HepG2 (cell line): ENCODE measurements at regions not wholly inside any gene's neighbourhood (a gene's known extent, or its start where the extent isn't known, plus 50 kb on each side); places are given as distances from the start of the nearest gene placed in this dataset.

Experiments used
- ATAC-seq: fragments of 200-7000 bp; cut with Tn5 transposase; 3 replicates; pipeline ENCODE4 v1.9.1; 2020; ENCODE audit warnings: mild to moderate bottlenecking, moderate library complexity
- BruUV-seq: library from RNA; stranded (reverse); fragments of 400-500 nt; replicated peaks from 2 replicates; lab custom pipeline; 2021; lab: Mats Ljungman, UMichigan
- CTCF ChIA-PET: fragments of 300-600 bp; formaldehyde crosslinking; extraction: SDS; loops from one replicate; lab custom pipeline; 2021; ENCODE audit warnings: low total read pairs, inconsistent platforms, low intra/inter-chr PET ratio; lab: Yijun Ruan, JAX
- POLR2A ChIA-PET: fragments of 350-600 bp; sonication (Branson Sonifier 250); formaldehyde crosslinking; loops from one replicate; lab custom pipeline; 2020; ENCODE audit warnings: antibody characterized with exemption, inconsistent platforms; lab: Yijun Ruan, JAX
- DNase-seq: peaks from one replicate; pipeline ENCODE4 v3.0.0-alpha.2; 2015; ENCODE audit warnings: low spot score
- FAIRE-seq: peaks from 3 replicates; lab custom pipeline; 2011; peaks lifted over from hg19 to GRCh38; lab: Jason Lieb, UNC
- H2AFZ ChIP-seq: one replicate; pipeline ENCODE4 v1.6.1; 2011; ENCODE audit warnings: low read length, inconsistent platforms
- H3K27ac ChIP-seq: fragments of 300-600 bp; 3 replicates; pipeline ENCODE4 v1.8.0; 2011; ENCODE audit warnings: mixed run types, mild to moderate bottlenecking, mixed read lengths, low read length, inconsistent platforms; ENCODE audit not compliant: insufficient read depth; ENCODE audit errors: extremely low read length
- H3K27me3 ChIP-seq, 2 experiments: fragments of 200-600 bp in 1 of 2; 2 replicates in 1 of 2; 3 replicates in 1 of 2; pipeline versions ENCODE4 v1.6.0 to v1.8.0; 2011; ENCODE audit warnings: low read length in 2 of 2, mild to moderate bottlenecking in 2 of 2, moderate library complexity in 2 of 2, inconsistent platforms in 1 of 2; ENCODE audit not compliant: insufficient read depth in 2 of 2, control insufficient read depth in 1 of 2
- H3K36me3 ChIP-seq, 2 experiments: fragments of 200-600 bp in 1 of 2; replicated peaks in 1 of 2; 2 replicates in 1 of 2; 3 replicates in 1 of 2; pipeline versions ENCODE4 v1.5.1 to v1.8.0; 2011; ENCODE audit warnings: low read length in 2 of 2, inconsistent platforms in 1 of 2; ENCODE audit not compliant: insufficient read depth in 2 of 2, control insufficient read depth in 1 of 2
- H3K4me1 ChIP-seq: 2 replicates; pipeline ENCODE4 v1.5.1; 2012; ENCODE audit warnings: low read length, inconsistent platforms; ENCODE audit not compliant: insufficient read depth
- H3K4me2 ChIP-seq: 2 replicates; pipeline ENCODE4 v1.6.0; 2011; ENCODE audit warnings: low read depth, low read length, inconsistent platforms
- H3K4me3 ChIP-seq, 3 experiments: fragments of 200-600 bp in 1 of 3; sonication (generic), shearing (Covaris generic) in 1 of 3; replicated peaks in 1 of 3; 2 replicates each; pipeline ENCODE4 v1.5.1; 2011 to 2016; ENCODE audit warnings: low read length in 3 of 3, inconsistent platforms in 2 of 3, low read depth in 2 of 3, mild to moderate bottlenecking in 2 of 3, control low read depth in 1 of 3, mixed read lengths in 1 of 3; ENCODE audit not compliant: insufficient read depth in 1 of 3
- H3K79me2 ChIP-seq: one replicate; pipeline ENCODE4 v1.6.1; 2011; ENCODE audit warnings: low read length, inconsistent platforms; ENCODE audit not compliant: insufficient read depth
- H3K9ac ChIP-seq: 2 replicates; pipeline ENCODE4 v1.6.0; 2011; ENCODE audit warnings: mild to moderate bottlenecking, low read depth, low read length, inconsistent platforms; ENCODE audit not compliant: insufficient read depth
- H3K9me3 ChIP-seq: 2 replicates; pipeline ENCODE4 v1.5.1; 2012; ENCODE audit warnings: mild to moderate bottlenecking, low read length
- H4K20me1 ChIP-seq: 2 replicates; pipeline ENCODE4 v1.6.0; 2011; ENCODE audit warnings: inconsistent platforms, mild to moderate bottlenecking, low read length, moderate library complexity; ENCODE audit not compliant: insufficient read depth
- SKI ChIP-seq: fragments of 450-650 bp; IDR thresholded peaks from one replicate; pipeline ENCODE4 v1.6.1; 2018; ENCODE audit warnings: mild to moderate bottlenecking; ENCODE audit not compliant: partially characterized antibody
- SNAPC5 ChIP-seq: sonication (generic); formaldehyde crosslinking; IDR thresholded peaks from 2 replicates; pipeline ENCODE4 v1.8.1; 2023; ENCODE audit warnings: mild to moderate bottlenecking, missing genetic modification reagents, borderline replicate concordance
- ZNF530 ChIP-seq: sonication (generic); formaldehyde crosslinking; IDR thresholded peaks from 2 replicates; pipeline ENCODE4 v1.5.0; 2020; ENCODE audit warnings: low read depth, mild to moderate bottlenecking, missing genetic modification reagents
- ZNF687 ChIP-seq: sonication (generic); formaldehyde crosslinking; IDR thresholded peaks from 2 replicates; pipeline ENCODE4 v1.5.1; 2020; ENCODE audit warnings: mild to moderate bottlenecking, missing genetic modification reagents, moderate library complexity
- ZNF790 ChIP-seq: sonication (generic); formaldehyde crosslinking; IDR thresholded peaks from 2 replicates; pipeline ENCODE4 v1.8.0; 2022; ENCODE audit warnings: missing genetic modification reagents, mild to moderate bottlenecking, borderline replicate concordance
- WGBS: methylation state at CpG from one replicate; pipeline ENCODE4 v1.1.6; 2017; ENCODE audit warnings: low lambda C conversion rate; 5-methylcytosine and 5-hydroxymethylcytosine counted together
- in situ Hi-C: cut with HindIII; loops from 2 replicates; pipeline ENCODE4 v1.10.0; 2017; ENCODE audit warnings: low pct_unique_long_range_greater_than_20kb; ENCODE audit not compliant: extremely low pct_ligation_motif_present
- intact Hi-C: fragments of 100-400 bp; cut with micrococcal nuclease; formaldehyde crosslinking; loops from one replicate; pipeline ENCODE4 v1.10.0; 2022; ENCODE audit not compliant: unreplicated experiment

- Histone ChIP-seq H3K79me2 (no peaks in the 10 kb centered on the region), H3K27me3 (no peaks in the 10 kb centered on the region), H2AFZ (no peak overlapping the region), H3K4me3 (no peak overlapping the region), H3K9me3 (no peaks in the 10 kb centered on the region), H3K4me2 (no peak overlapping the region), H3K9ac (no peak overlapping the region), H3K4me1 (no peaks in the 10 kb centered on the region), H4K20me1 (no peaks in the 10 kb centered on the region), H3K27ac (no peak overlapping the region), H3K36me3 (no peaks in the 10 kb centered on the region)
- in situ Hi-C loops = no loop called here
- WGBS = 28% methylated on average over 4 of the region's 4 CpGs
- ChIA-PET CTCF (no interaction called here), POLR2A (no interaction called here)
- no peak for ATAC-seq
- no peak for DNase-seq
- intact Hi-C loops = no loop called here
- TF ChIP-seq SKI (no peak), ZNF687 (CRISPR knock-in tag) (no peak), SNAPC5 (CRISPR knock-in tag) (no peak), ZNF790 (CRISPR knock-in tag) (no peak), ZNF530 (CRISPR knock-in tag) (no peak)
- no TSS peak for BruUV-seq
- FAIRE-seq = no peak
Observed at GRCh38 chr10:62691336-62691735, 113.2 kb upstream of the ADO start.
